LNCaP clone FGC (cell line): ENCODE measurements at regions not wholly inside any gene's neighbourhood (a gene's known extent, or its start where the extent isn't known, plus 50 kb on each side); places are given as distances from the start of the nearest gene placed in this dataset.

Experiments
- DNase-seq: peaks from one replicate; pipeline ENCODE4 v3.0.0-alpha.2; 2011; ENCODE audit warnings: low read depth
- H3K4me3 ChIP-seq: 2 replicates; pipeline ENCODE4 v1.5.1; 2011; ENCODE audit warnings: mild to moderate bottlenecking, low read depth, low read length, control low read depth
- TF ChIP-seq, protein P1 (sequence below): IDR thresholded peaks from 2 replicates; pipeline ENCODE4 v1.5.1; 2012; ENCODE audit warnings: mild to moderate bottlenecking; ENCODE audit not compliant: control insufficient read depth, insufficient read depth; ENCODE audit errors: extremely low read depth

DNA sequence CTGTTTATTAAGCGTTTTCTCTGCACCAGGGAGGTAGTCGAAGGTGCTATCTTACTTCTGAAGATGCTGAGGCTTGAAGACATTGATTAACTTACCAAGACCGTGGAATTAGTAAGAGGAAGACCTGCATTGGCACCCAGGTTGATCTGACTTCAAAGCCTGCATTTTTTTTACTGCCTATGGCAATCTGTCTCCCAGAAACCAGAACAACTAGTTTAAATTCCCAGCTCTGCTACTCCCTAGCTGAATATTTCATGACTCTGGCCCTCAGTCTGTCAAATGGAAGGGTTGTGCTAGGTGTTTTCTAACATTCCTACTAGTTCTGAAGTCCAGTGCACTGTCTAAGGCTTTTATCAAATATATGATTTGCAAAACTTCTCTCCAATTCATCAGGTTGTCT lies 52.0 kb upstream of the GRAMD1B start:
- TF ChIP-seq, protein P1, sequence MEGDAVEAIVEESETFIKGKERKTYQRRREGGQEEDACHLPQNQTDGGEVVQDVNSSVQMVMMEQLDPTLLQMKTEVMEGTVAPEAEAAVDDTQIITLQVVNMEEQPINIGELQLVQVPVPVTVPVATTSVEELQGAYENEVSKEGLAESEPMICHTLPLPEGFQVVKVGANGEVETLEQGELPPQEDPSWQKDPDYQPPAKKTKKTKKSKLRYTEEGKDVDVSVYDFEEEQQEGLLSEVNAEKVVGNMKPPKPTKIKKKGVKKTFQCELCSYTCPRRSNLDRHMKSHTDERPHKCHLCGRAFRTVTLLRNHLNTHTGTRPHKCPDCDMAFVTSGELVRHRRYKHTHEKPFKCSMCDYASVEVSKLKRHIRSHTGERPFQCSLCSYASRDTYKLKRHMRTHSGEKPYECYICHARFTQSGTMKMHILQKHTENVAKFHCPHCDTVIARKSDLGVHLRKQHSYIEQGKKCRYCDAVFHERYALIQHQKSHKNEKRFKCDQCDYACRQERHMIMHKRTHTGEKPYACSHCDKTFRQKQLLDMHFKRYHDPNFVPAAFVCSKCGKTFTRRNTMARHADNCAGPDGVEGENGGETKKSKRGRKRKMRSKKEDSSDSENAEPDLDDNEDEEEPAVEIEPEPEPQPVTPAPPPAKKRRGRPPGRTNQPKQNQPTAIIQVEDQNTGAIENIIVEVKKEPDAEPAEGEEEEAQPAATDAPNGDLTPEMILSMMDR: no peak
- H3K4me3 ChIP-seq: no peak overlapping the region
- DNase-seq: no peak

- TF ChIP-seq, protein P1: no peak
Observed at GRCh38 chr11:123377355-123377754, 52.7 kb upstream of the GRAMD1B start.

GRCh38 chr11:123375832-123376231 lies 54.2 kb upstream of the GRAMD1B start:
- no peak overlapping the region for H3K4me3 ChIP-seq
- DNase-seq: no peak
- TF ChIP-seq, protein P1: no peak

More at GRCh38 chr11:123377355-123377754, 52.7 kb upstream of the GRAMD1B start:
- no peak overlapping the region for H3K4me3 ChIP-seq
- DNase-seq: no peak

DNA sequence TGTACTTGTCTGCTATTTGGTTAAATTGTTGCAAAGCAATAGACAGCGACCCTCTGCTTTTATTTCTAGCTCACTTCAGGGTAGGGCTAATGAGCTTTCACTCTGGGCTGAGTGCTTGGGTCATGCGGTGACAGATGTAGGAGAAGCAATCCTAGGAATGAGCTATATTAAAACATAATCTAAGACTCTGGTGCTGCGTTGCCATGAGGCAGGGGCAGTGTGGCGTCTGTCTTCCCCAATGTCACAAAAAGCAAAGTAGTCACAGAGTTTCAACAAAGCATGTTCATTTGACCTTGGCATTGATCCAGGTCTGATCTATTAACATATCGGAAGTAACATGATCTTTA lies 55.5 kb upstream of the GRAMD1B start:
- no peak overlapping the region for H3K4me3 ChIP-seq
- TF ChIP-seq, protein P1: no peak
- no peak for DNase-seq

GRCh38 chr11:123373754-123374621 lies 56.1 kb upstream of the GRAMD1B start:
- no peak overlapping the region for H3K4me3 ChIP-seq
- TF ChIP-seq, protein P1: no peak
- no peak for DNase-seq

GRCh38 chr11:123371506-123372297 lies 58.4 kb upstream of the GRAMD1B start:
- no peak overlapping the region for H3K4me3 ChIP-seq
- TF ChIP-seq, protein P1: no peak
- DNase-seq: no peak
